ENCODE measurements at regions not wholly inside any gene's neighbourhood (a gene's known extent, or its start where the extent isn't known, plus 50 kb on each side); places are given as distances from the start of the nearest gene placed in this dataset.

DNA sequence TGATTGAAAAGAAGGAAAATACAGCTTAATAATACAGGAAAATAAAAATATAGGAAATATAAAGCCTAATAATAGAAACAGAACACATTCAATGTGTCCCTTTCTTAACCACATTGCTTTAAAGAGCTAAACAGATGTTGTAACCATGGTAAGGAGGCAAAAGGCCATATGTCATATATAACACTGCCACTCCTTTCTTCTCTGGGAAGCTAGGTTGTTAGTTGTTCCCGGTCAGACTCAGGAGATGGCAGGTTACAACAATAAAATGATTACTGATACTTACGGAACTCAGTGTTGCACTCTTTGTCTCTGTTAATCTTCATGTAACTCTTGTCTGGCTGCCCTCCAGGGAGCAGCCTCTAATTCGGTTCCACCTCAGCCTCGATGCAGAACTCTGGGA lies 134.7 kb upstream of the PGR start (continued):
- TF ChIP-seq RAD21 (IDR thresholded peaks at IDR 0.05 in 1 of 2, conservative IDR thresholded peaks at IDR 0.05 in 1 of 2; ENCODE audit: low read depth in 2 of 2, low read length in 2 of 2) (no peak), CTBP2 (IDR thresholded peaks at IDR 0.05; ENCODE audit: borderline replicate concordance, insufficient read depth, insufficient read length, low read length) (no peak), TAF1 (IDR thresholded peaks at IDR 0.05; ENCODE audit: low read depth, low read length) (no peak), BACH1 (IDR thresholded peaks at IDR 0.05; ENCODE audit: low read length) (no peak)
- TF ChIP-seq, protein P1, sequence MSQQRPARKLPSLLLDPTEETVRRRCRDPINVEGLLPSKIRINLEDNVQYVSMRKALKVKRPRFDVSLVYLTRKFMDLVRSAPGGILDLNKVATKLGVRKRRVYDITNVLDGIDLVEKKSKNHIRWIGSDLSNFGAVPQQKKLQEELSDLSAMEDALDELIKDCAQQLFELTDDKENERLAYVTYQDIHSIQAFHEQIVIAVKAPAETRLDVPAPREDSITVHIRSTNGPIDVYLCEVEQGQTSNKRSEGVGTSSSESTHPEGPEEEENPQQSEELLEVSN (IDR thresholded peaks at IDR 0.05) = no peak
